IPS-NIHi7 (cell line): ENCODE measurements at regions not wholly inside any gene's neighbourhood (a gene's known extent, or its start where the extent isn't known, plus 50 kb on each side); places are given as distances from the start of the nearest gene placed in this dataset.
"Not testable (repeated sequence)": the region's sequence is repeated elsewhere in the genome, so short reads cannot be mapped to it uniquely, and the experiment has no call there.

Experiments used
- DNase-seq: peaks from one replicate; pipeline ENCODE4 v3.0.0; 2012; ENCODE audit warnings: mixed read lengths; ENCODE audit errors: extremely low spot score

DNA sequence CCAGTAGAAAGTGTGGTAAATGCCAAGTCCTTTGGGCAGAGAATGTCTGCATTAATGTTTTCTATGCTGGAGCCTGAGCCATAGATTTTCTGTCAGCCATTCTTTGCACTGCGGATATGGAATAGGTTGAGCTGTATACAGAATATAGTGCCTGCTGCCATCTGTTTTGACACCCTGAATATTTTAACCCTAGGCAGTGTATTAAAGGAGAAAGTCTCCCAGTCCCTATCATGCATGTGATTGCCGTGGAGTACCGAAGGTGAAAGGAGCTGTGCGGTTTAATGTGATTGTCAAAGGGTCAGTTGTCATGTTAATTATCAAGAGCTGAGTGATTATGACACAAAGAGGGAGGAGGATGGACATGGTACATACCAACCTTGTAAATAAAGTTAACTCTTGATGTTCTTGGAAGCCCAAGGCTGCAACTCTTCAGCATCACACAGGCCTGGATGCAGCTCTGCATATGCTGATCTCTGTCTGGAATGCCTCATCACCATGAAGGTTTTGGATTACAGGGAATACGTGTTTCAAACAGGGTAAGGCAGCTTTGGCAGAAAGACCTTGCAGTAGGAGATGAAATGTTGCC lies 247.1 kb upstream of the ELAVL2 start:
- DNase-seq, result no peak

GRCh38 chr9:24071716-24072115 lies 245.7 kb upstream of the ELAVL2 start:
- DNase-seq, result no peak

DNA sequence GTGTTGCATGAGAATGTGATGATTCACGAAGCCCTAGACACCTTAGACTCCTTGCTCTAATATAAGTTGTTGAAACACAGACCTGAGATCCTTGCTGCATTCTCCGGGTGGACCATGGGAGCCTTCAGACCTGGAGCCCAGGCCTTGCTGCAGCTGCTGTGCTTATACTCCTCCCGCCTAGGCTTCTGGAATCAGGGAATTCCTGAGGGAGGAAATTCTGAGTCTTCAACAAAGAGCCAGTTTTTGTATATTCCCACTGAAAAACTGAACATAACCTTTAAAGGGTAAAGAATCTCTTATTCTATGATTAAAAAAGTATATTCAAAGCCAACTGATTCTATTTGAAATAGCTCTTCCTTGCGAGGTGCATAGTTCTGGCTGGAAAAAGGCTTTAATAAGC lies 245.1 kb upstream of the ELAVL2 start:
- no peak for DNase-seq

DNA sequence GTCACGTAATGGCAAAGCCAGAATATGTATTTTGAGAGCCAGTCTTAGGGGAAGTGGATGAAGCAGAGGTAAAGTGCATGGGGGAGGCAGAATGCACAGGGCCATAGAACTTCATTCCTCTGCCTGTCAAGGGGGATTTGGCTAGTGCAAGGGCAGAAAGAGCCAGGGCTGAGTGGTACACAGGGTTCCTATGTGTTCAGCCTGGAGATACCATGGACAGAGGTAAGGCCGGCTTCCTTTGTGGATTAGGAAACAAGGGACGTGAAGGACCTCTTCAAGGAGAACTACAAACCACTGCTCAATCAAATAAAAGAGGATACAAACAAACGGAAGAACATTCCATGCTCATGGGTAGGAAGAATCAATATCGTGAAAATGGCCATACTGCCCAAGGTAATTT lies 241.1 kb upstream of the ELAVL2 start:
- DNase-seq, result peak; percentile 19

DNA sequence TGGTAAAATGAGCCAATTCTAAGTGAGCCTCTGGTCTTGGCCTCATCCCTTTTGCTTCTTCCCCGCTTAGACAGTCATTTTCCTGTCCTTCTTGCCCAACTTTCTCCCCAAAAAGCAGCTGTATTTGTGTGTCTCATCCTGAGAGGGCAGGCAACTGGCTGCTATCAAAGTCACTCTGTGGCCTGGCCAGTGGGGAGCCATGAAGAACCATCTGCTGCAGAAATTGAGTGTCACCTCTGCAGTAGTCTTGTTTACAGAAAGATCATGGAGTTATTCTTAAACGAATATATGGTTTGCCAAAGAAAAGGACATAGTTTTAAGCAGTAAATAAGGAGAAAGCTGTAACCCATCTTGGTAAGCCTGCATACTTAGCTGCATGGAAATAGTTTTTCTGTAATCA lies 233.6 kb upstream of the ELAVL2 start:
- no peak for DNase-seq

GRCh38 chr9:24051587-24051986 lies 225.5 kb upstream of the ELAVL2 start:
- DNase-seq, result no peak

DNA sequence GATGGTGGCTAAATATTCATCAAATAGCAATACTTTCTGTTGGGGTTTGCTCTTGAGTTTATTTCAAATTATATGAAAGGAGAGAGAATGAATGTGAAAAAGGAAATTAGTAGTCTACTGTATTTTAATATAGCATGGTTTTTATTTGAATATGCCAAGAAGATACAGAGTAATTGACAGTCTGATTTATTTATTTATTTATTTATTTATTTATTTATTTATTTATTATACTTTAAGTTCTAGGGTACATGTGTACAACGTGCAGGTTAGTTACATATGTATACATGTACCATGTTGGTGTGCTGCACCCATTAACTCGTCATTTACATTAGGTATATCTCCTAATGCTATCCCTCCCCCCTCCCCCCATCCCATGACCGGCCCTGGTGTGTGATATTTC lies 224.2 kb upstream of the ELAVL2 start:
- DNase-seq, result not testable (repeated sequence)

GRCh38 chr9:24045150-24045549 lies 219.1 kb upstream of the ELAVL2 start:
- no peak for DNase-seq

GRCh38 chr9:24044576-24044975 lies 218.5 kb upstream of the ELAVL2 start:
- no peak for DNase-seq

- DNase-seq, result no peak
These were observed 215.2 kb upstream of the ELAVL2 start for GRCh38 chr9:24041160-24041690.

GRCh38 chr9:24036459-24036858 lies 210.4 kb upstream of the ELAVL2 start:
- DNase-seq, result no peak

DNA sequence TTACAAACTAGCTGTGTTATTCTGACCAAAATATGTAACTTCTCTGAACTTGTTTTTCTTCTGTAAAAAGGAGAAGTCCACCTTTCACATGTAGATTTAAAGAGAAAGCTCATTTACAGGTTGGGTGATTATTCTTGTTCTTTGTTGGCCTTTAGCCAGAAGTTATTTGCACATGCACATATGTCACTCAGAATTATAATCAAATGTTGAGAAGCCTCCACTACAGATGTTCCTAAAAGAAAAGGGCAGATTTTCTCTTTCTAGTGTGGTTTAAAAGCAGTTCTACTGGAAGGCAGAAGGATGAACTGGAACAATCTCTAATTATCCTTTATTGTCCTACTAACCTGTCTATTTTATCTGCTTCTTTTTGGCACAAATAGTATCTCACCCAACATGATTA lies 209.8 kb upstream of the ELAVL2 start:
- no peak for DNase-seq

DNA sequence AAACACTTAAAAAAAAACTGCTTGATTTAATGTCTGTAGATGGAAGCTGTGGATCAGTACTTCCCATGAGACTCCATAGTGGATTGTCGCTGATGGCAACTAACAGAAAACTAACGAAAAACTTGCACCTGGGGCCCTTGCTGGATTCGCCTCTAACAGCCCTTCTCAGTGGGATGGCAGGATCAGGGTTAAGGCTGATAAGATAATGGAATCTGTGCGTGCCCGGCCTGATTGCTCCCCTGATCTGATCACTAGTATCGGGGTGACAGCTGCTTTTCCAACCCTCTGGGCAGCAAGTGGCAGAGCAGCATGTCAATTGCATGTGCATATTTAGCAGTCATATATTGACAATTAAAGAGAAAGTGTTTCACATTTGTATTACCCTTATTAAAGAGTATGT lies 185.8 kb upstream of the ELAVL2 start:
- no peak for DNase-seq

- DNase-seq, result no peak
These were observed 185.1 kb upstream of the ELAVL2 start for GRCh38 chr9:24011009-24011717.

DNA sequence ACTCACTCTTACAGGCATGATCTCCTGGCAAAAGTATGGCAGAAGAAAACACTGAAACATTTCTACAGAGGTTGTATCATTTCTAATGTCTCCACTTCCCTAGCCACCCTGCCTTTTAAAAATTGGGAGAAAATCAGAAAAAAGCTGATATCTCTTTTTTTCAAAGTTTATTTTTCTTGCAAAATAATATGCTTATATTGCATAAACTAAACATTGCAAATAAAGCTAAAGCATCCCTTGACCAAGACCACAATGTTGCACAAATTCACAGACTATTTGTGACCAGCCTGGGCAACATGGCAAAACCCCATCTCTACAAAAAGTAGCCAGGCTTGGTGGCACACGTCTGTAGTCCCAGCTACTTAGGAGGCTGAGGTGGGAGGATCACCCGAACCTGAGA lies 183.3 kb upstream of the ELAVL2 start:
- no peak for DNase-seq

GRCh38 chr9:24007185-24007584 lies 181.1 kb upstream of the ELAVL2 start:
- DNase-seq, result no peak

DNA sequence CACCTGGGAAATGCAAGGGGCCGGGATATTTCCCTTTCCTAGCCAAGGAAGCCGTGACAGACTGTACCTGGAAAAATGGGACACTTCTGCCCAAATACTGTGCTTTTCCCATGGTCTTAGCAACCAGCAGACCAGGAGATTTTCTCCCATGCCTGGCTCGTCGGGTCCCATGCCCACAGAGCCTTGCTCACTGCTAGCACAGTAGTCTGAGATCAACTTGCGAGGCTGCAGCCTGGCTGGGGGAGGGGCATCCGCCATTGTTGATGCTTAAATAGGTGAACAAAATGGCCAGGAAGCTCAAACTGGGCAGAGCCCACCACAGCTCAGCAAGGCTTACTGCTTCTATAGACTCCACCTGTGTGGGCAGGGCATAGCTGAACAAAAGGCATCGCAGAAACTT lies 165.8 kb upstream of the ELAVL2 start:
- not testable (repeated sequence) for DNase-seq

DNA sequence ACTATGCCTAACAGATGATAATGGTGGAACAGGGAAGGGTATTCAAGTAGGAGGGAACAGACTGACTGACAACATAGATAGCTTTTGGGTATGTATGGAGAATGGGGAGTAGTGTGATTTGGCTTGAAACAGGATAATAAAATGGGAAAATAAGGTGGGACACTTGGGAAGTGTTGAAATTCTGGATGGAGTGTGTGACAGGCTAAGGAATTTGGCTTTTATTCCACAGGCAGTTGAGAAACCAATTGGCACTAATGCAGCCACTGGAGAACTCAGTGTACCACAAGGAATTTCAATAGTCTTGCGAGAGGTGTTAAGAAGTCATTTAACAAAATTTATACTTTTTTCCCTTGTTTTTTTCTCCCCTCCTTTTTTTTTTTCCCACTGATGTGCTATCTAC lies 153.5 kb upstream of the ELAVL2 start:
- DNase-seq, result no peak

DNA sequence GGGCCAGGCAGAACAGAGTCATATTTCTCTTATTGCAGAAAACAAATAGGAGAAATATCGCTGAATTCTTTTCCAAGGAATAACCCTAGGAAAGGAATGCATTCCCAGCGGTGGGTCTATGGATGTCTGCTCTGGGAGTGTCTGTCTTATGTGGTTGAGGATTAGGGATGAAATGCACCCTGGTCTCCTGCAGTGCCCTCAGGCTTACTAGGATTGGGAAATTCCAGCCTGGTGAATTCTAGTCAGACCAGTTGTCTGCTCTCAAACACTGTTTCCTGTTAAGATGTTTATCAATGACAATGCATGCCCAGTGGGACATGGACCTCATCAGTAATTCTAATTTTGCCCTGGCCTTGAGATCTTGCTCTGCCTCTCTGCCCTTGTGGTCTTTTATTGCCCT lies 136.1 kb upstream of the ELAVL2 start:
- no peak for DNase-seq

- no peak for DNase-seq
These were observed 119.9 kb upstream of the ELAVL2 start for GRCh38 chr9:23945897-23946296.

DNA sequence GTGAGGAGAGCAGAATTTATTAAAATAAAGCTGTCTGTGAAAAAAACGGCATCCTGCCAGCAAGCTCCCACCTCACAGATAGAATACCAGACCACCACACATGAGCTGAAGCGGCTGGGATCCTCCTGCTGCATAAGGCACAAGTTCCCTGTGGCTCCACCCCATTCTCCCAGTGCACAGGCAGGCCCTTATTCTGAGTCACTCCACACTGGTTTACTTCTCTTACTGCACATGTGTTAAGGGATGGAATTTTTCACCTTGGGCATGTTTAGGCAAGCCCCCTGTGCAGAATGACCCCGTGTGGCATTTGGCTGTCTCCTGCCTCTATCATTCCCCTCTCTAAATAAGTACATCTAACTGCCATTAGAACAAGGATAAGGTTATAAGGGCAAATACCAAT lies 115.0 kb upstream of the ELAVL2 start:
- DNase-seq, result no peak

- no peak for DNase-seq
These were observed 112.9 kb upstream of the ELAVL2 start for GRCh38 chr9:23938908-23939307.

- DNase-seq, result peak; percentile 8
These were observed 108.4 kb upstream of the ELAVL2 start for GRCh38 chr9:23934291-23934906.
